ENCODE measurements at regions not wholly inside any gene's neighbourhood (a gene's known extent, or its start where the extent isn't known, plus 50 kb on each side); places are given as distances from the start of the nearest gene placed in this dataset.

DNA sequence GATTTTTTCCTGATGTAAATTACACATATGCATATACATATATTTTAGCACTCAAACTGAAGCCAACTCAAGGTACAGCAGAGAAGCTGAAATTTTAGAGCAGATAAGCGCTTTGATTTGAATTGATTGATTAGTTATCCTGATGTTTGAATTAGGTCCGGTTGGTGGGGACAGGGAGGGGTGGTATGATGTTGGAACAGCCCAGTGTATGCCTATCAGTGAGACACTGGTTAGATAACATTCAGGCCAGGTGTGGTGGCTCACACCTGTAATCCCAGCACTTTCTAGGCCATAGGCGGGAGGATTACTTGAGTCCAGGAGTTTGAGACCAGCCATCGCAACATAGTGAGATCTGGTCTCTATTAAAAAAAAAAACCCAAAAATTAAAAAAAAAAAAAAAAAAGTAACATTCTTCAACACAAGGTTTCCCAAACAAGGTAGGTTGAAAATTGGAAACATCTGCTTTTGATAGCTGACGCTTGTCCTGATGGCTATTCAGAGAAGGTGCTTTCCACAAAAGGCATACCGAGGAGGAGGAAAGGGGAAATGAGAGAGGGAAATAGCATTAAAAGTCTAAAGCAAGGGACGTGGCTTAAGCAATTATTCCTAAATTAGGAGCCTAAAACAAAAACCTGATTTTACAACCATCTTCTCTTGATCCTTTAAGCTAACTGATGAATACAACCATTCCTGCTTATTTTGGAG, 288.4 kb upstream of the JARID2 start:
- ChIA-PET CTCF (interaction anchor here (0.6 kb wide), 1 partner anchor 208 kb away, joined by 3 read pairs; no protein-coding TSS in a partner anchor), POLR2A (no interaction called here)
- no peak overlapping the region for H3K4me3 ChIP-seq (ENCODE audit: low read depth, low read length)
- no peaks in the 10 kb centered on the region for H3K9me3 ChIP-seq (ENCODE audit: control insufficient read depth, insufficient read depth, low read depth, low read length)
- H3K36me3 ChIP-seq (ENCODE audit: control insufficient read depth in 2 of 2, insufficient read depth in 1 of 2, low read length in 2 of 2) = no peaks in the 10 kb centered on the region
- TF ChIP-seq, protein P1, sequence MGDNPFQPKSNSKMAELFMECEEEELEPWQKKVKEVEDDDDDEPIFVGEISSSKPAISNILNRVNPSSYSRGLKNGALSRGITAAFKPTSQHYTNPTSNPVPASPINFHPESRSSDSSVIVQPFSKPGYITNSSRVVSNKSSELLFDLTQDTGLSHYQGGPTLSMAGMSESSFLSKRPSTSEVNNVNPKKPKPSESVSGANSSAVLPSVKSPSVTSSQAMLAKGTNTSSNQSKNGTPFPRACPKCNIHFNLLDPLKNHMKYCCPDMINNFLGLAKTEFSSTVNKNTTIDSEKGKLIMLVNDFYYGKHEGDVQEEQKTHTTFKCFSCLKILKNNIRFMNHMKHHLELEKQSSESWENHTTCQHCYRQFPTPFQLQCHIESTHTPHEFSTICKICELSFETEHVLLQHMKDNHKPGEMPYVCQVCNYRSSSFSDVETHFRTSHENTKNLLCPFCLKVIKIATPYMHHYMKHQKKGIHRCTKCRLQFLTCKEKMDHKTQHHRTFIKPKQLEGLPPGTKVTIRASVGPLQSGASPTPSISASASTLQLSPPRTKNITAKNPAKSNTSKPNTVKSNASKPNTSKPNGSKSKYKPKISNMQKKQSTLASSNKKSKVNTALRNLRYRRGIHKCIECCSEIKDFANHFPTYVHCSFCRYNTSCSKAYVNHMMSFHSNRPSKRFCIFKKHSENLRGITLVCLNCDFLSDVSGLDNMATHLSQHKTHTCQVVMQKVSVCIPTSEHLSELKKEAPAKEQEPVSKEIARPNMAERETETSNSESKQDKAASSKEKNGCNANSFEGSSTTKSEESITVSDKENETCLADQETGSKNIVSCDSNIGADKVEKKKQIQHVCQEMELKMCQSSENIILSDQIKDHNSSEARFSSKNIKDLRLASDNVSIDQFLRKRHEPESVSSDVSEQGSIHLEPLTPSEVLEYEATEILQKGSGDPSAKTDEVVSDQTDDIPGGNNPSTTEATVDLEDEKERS (tag by site-specific recombination; IDR thresholded peaks at IDR 0.05) = no peak
- TF ChIP-seq ZNF341 (tag by site-specific recombination; IDR thresholded peaks at IDR 0.05; ENCODE audit: low read depth) = peak; percentile 63
- no peak overlapping the region for H3K27ac ChIP-seq (ENCODE audit: extremely low read depth, low read depth, low read length)
- no peaks in the 10 kb centered on the region for H3K4me1 ChIP-seq (ENCODE audit: control insufficient read depth, insufficient read depth, low read length)

DNA sequence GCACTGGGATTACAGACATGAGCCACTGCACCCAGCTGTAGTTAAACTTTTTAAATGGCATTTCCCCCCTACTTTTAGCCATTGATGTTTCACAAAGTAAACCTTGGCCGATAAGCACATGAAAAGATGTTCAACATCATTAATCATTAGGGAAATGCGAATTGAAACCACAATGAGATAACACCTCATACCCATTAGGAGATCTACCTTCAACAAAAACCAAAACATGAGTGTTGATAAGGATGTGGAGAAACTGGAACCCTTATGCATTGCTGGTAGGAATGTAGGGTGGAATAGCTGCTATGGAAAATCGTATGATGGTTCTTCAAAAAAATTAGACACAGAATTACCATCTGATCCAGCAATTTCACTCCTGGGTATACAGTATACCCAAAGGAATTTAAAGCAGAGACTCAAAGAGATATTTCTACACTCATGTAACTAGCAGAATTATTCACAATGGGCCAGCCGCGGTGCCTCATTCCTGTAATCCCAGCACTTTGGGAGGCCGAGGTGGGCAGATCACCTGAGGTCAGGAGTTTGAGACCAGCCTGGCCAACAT, 286.5 kb upstream of the JARID2 start:
- H3K36me3 ChIP-seq (ENCODE audit: control insufficient read depth in 2 of 2, insufficient read depth in 1 of 2, low read length in 2 of 2) = no peaks in the 10 kb centered on the region
- no peak overlapping the region for H3K27ac ChIP-seq (ENCODE audit: extremely low read depth, low read depth, low read length)
- no peaks in the 10 kb centered on the region for H3K9me3 ChIP-seq (ENCODE audit: control insufficient read depth, insufficient read depth, low read depth, low read length)
- CTCF ChIA-PET = no interaction called here
- H3K4me1 ChIP-seq (ENCODE audit: control insufficient read depth, insufficient read depth, low read length) = no peaks in the 10 kb centered on the region
- TF ChIP-seq ZBTB1 (tag by site-specific recombination; IDR thresholded peaks at IDR 0.05) (no peak), ZNF792 (tag by site-specific recombination; IDR thresholded peaks at IDR 0.05) (no peak), ZNF777 (tag by site-specific recombination; IDR thresholded peaks at IDR 0.05; ENCODE audit: borderline replicate concordance) (no peak), ZNF473 (tag by site-specific recombination; IDR thresholded peaks at IDR 0.05) (no peak), ZNF596 (tag by site-specific recombination; IDR thresholded peaks at IDR 0.05) (no peak), ZNF311 (tag by site-specific recombination; IDR thresholded peaks at IDR 0.05; ENCODE audit: borderline replicate concordance) (no peak), ZNF239 (tag by site-specific recombination; IDR thresholded peaks at IDR 0.05) (no peak), ZNF624 (tag by site-specific recombination; IDR thresholded peaks at IDR 0.05) (no peak), ZFP37 (tag by site-specific recombination; IDR thresholded peaks at IDR 0.05) (no peak), ZSCAN23 (tag by site-specific recombination; IDR thresholded peaks at IDR 0.05) (no peak), PRDM1 (tag by site-specific recombination; IDR thresholded peaks at IDR 0.05) (no peak)
- no peak overlapping the region for H3K4me3 ChIP-seq (ENCODE audit: low read depth, low read length)
- POLR2A ChIA-PET = no interaction called here

DNA sequence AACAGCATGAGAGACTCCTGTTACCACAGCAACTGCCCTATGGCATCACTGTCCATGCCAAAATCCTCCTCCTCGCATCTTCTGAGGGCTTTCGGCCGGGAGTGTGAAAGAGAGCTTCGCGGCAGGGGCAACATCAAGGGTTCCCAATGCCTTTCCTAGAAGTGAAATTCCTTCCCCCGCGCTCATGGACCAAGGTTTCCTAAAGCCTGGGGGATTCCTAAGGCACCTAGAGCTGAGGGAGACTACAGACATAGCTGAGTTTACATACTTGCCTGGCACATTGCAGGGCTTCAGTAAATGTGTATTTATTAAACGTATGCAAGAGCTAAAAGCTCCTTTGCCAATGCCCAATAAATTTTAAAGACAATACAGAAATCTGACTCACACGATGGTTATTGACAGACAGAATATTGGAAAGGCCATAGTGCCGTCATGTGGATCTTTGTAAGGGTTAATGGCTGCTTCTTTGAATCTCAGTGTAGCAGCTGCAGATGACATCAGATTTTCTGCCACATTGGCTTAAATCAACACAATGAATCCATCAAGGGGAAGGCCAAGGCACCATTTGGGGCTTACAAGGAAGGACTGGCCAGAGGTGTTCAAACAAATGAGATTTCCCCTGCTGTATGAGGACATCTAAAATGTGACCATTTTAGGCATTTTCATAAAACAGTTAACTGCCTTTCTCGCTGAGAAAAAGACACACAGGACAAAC, 281.2 kb upstream of the JARID2 start:
- POLR2A ChIA-PET = no interaction called here
- H3K4me1 ChIP-seq (ENCODE audit: control insufficient read depth, insufficient read depth, low read length) = 0 out of 2 replicates have a peak, but pooled peaks cover 2% of the 10 kb centered on the region
- CTCF ChIA-PET = interaction anchor here (1.0 kb wide), 1 partner anchor 43 kb away, joined by 5 read pairs; no protein-coding TSS in a partner anchor
- H3K4me3 ChIP-seq (ENCODE audit: low read depth, low read length) = no peak overlapping the region
- H3K36me3 ChIP-seq (ENCODE audit: control insufficient read depth in 2 of 2, insufficient read depth in 1 of 2, low read length in 2 of 2) = no peaks in the 10 kb centered on the region
- H3K9me3 ChIP-seq (ENCODE audit: control insufficient read depth, insufficient read depth, low read depth, low read length) = no peaks in the 10 kb centered on the region
- no peak for TF ChIP-seq ZNF112 (tag by site-specific recombination; IDR thresholded peaks at IDR 0.05)
- peak; percentile 50; the same call in 1 of the 2 replicates for TF ChIP-seq ZNF335 (tag by site-specific recombination; conservative IDR thresholded peaks at IDR 0.05)
- H3K27ac ChIP-seq (ENCODE audit: extremely low read depth, low read depth, low read length) = no peak overlapping the region
